ENCODE measurements at regions not wholly inside any gene's neighbourhood (a gene's known extent, or its start where the extent isn't known, plus 50 kb on each side); places are given as distances from the start of the nearest gene placed in this dataset.
"Not testable (repeated sequence)": the region's sequence is repeated elsewhere in the genome, so short reads cannot be mapped to it uniquely, and the experiment has no call there.

DNA sequence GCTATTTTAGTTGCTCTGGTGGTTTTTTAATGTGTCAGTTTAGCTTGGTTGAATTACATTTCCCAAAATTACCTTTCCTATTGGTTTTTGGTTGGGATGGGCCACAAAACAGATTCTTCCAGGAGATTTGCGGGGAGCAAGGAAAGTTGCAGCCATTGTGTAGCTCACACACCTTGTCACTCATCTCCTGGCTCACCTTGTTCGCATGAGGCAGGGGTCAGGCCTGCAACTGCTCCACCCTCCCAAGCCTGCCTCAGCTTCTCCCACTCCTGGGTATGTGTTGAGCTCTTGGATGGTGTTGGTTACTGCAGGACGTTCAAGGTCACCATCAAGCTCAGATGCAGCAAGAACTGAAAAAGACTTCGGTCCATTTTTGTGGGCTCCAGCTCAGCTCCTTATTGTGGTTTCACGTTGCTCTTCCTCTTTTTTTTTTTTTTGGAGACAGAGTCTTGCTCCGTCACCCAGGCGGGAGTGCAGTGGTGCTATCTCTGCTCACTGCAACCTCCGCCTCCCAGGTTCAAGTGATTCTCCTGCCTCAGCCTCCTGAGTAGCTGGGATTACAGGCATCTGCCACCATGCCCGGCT is 95.6 kb upstream of the METTL14 start:
- DNase-seq: no peak
- H3K9me3 ChIP-seq (replicated peaks in 1 of 3): no peaks in the 10 kb centered on the region
- no peak overlapping the region for H3K4me3 ChIP-seq
- no peaks in the 10 kb centered on the region for H3K27me3 ChIP-seq
- no peak for TF ChIP-seq POLR2A (IDR thresholded peaks at IDR 0.05)
- TF ChIP-seq, protein P1, sequence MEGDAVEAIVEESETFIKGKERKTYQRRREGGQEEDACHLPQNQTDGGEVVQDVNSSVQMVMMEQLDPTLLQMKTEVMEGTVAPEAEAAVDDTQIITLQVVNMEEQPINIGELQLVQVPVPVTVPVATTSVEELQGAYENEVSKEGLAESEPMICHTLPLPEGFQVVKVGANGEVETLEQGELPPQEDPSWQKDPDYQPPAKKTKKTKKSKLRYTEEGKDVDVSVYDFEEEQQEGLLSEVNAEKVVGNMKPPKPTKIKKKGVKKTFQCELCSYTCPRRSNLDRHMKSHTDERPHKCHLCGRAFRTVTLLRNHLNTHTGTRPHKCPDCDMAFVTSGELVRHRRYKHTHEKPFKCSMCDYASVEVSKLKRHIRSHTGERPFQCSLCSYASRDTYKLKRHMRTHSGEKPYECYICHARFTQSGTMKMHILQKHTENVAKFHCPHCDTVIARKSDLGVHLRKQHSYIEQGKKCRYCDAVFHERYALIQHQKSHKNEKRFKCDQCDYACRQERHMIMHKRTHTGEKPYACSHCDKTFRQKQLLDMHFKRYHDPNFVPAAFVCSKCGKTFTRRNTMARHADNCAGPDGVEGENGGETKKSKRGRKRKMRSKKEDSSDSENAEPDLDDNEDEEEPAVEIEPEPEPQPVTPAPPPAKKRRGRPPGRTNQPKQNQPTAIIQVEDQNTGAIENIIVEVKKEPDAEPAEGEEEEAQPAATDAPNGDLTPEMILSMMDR (IDR thresholded peaks at IDR 0.05): no peak
- no peak overlapping the region for H3K27ac ChIP-seq
- intact Hi-C loops (cut with DNase I): no loop called here
- H3K36me3 ChIP-seq (replicated peaks in 1 of 2): no peaks in the 10 kb centered on the region
- peaks cover 3 to 7% of the 10 kb centered on the region in 2 donors for H3K4me1 ChIP-seq (replicated peaks in 1 of 2)
- WGBS, 4 donors: 74 to 86% (median 79%) methylated on average over 9 of the region's 9 CpGs

DNA sequence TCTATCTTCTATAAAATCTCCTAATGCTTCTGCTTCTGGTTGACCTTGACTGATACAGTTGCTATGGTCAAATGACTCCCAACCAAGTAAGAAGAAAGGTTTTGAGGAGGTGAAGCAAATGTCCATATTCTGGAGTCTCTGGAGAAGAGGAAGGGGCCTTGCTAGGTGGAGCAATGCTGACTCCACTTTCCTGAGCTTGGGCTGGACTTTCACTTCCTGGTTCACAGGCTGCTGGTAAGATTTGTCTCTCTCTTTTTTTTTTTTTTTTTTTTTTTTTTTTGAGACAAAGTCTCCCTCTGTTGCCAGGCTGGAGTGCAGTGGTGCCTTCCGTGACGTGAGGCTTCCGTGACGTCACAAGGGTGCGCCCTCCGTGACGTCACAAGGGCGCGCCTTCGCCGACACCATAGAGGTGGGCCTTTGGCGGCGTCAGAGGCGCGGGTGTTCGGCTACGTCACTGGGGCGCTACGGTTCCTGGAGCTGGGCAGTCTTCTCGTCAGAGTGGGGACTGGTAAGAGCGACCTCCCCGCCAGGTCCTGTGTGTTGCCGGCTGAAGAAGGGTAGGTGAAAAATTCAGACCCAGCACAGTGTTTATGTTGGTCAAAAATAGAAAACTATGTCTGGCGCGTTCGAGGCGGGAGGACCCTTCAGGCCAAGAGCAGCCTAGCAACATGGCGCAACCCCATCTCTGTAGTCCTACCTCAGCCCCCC is 93.7 kb upstream of the METTL14 start:
- peak; percentile 68 to 80 for TF ChIP-seq POLR2A (IDR thresholded peaks at IDR 0.05)
- TF ChIP-seq, protein P1 (IDR thresholded peaks at IDR 0.05): peak in 4 of 6 experiments; percentile 24 to 47 (median 42)
- intact Hi-C loops (cut with DNase I); H3K9me3 ChIP-seq (replicated peaks in 1 of 3); H3K27me3 ChIP-seq; H3K36me3 ChIP-seq (replicated peaks in 1 of 2); H3K4me1 ChIP-seq (replicated peaks in 1 of 2): not testable (repeated sequence)
- peak; percentile 87 to 99 (median 93) for DNase-seq
- Histone ChIP-seq H3K27ac (peak overlapping the region; percentile 7 to 88 (median 84)), H3K4me3 (peak overlapping the region; percentile 56 to 74 (median 68))
- 12 to 23% (median 17%) methylated on average over 14 to 28 of the region's 28 CpGs for WGBS, 4 donors

- intact Hi-C loops (cut with DNase I); H3K4me1 ChIP-seq (replicated peaks in 1 of 2); H3K9me3 ChIP-seq (replicated peaks in 1 of 3); H3K36me3 ChIP-seq (replicated peaks in 1 of 2); H3K27me3 ChIP-seq: not testable (repeated sequence)
- Histone ChIP-seq H3K4me3 (peak overlapping the region in 2 of 4 donors; percentile 70 to 74), H3K27ac (peak overlapping the region in 4 of 5 donors; percentile 63 to 88 (median 85))
- DNase-seq: peak in 1 of 7 donors; percentile 59
- 93 to 95% (median 94%) methylated on average over 10 to 13 of the region's 14 CpGs for WGBS, 4 donors
Measured at GRCh38 chr4:118592289-118592688, 92.9 kb upstream of the METTL14 start.

GRCh38 chr4:118595883-118596282 is 89.3 kb upstream of the METTL14 start:
- H3K27ac ChIP-seq; H3K27me3 ChIP-seq; H3K4me1 ChIP-seq (replicated peaks in 1 of 2); DNase-seq; H3K9me3 ChIP-seq (replicated peaks in 1 of 3); H3K36me3 ChIP-seq (replicated peaks in 1 of 2); H3K4me3 ChIP-seq; intact Hi-C loops (cut with DNase I): not testable (repeated sequence)
- WGBS, 4 donors: 55 to 85% (median 59%) methylated on average over 2 to 3 of the region's 3 CpGs

DNA sequence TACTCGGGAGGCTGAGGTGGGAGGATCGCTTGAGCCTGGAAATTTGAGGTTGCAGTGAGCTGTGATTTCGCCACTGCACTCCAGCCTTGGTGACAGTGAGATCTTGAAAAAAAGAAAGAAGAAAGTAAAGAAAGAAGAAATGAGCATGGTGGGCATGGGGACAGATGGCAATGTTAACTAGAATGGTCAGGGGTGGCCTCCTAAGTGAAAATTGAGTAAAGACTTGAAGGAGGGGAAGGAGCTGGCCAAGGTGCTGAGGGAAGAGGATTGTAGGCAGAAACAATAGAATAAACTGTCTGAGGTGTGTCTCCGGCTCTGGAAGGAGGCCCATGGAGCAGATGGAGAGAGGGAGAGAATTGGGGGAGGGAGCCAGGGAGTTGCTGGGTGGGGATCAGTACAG is 60.1 kb upstream of the METTL14 start:
- H3K36me3 ChIP-seq (replicated peaks in 1 of 2); H3K27ac ChIP-seq; intact Hi-C loops (cut with DNase I); H3K4me3 ChIP-seq; H3K9me3 ChIP-seq (replicated peaks in 1 of 3); DNase-seq; H3K4me1 ChIP-seq (replicated peaks in 1 of 2); H3K27me3 ChIP-seq: not testable (repeated sequence)
- 83 to 100% (median 91%) methylated on average over 3 to 4 of the region's 4 CpGs for WGBS, 4 donors

DNA sequence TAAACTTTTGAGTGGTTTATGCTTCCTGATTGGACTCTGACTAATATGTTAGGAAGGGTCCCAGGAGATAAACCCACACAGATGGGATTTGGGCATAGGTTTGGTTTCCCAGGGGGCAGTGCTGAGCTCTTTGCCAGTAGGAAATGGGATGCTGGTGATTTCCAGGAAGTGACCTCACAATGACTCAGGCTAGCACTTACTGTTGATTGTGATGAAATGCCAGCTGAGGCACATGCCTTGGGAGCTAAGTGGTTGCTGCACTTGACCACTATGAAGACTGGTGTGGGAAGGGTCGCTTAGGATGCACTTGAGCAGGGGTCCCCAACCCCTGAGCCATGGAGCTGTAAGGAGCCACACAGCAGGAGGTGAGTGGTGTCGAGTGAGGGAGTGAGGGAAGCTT is 55.5 kb upstream of the METTL14 start:
- intact Hi-C loops (cut with DNase I); H3K27me3 ChIP-seq; H3K4me3 ChIP-seq; H3K4me1 ChIP-seq (replicated peaks in 1 of 2); H3K9me3 ChIP-seq (replicated peaks in 1 of 3); H3K27ac ChIP-seq: not testable (repeated sequence)
- peak in 1 of 7 donors; percentile 19 for DNase-seq
- H3K36me3 ChIP-seq (replicated peaks in 1 of 2): peaks cover 0 to 10% of the 10 kb centered on the region in 2 donors
- whole genome bisulfite sequencing, 4 donors: 87 to 95% (median 92%) methylated on average over 2 of the region's 2 CpGs

- H3K4me3 ChIP-seq; intact Hi-C loops (cut with DNase I); H3K9me3 ChIP-seq (replicated peaks in 1 of 3); H3K27ac ChIP-seq; H3K27me3 ChIP-seq; H3K4me1 ChIP-seq (replicated peaks in 1 of 2); DNase-seq: not testable (repeated sequence)
- WGBS, 4 donors: 71 to 95% (median 90%) methylated on average over 2 to 5 of the region's 7 CpGs; no CpG with 5 or more reads in 1 of the 4 donors
- peaks cover 0 to 10% of the 10 kb centered on the region in 2 donors for H3K36me3 ChIP-seq (replicated peaks in 1 of 2)
Measured at GRCh38 chr4:118630897-118631296, 54.3 kb upstream of the METTL14 start.

- DNase-seq; intact Hi-C loops (cut with DNase I): not testable (repeated sequence)
Measured at GRCh38 chr4:118631321-118632050, 53.7 kb upstream of the METTL14 start.

More at GRCh38 chr4:118631321-118632050, 53.7 kb upstream of the METTL14 start:
- H3K27ac ChIP-seq; H3K4me1 ChIP-seq (replicated peaks in 1 of 2); H3K9me3 ChIP-seq (replicated peaks in 1 of 3); H3K27me3 ChIP-seq; H3K4me3 ChIP-seq: not testable (repeated sequence)
- peaks cover 0 to 10% of the 10 kb centered on the region in 2 donors for H3K36me3 ChIP-seq (replicated peaks in 1 of 2)
- WGBS, 4 donors: 88 to 97% (median 92%) methylated on average over 9 to 11 of the region's 11 CpGs
